Loucy (cell line): ENCODE measurements at regions not wholly inside any gene's neighbourhood (a gene's known extent, or its start where the extent isn't known, plus 50 kb on each side); places are given as distances from the start of the nearest gene placed in this dataset.

Source experiments
- H2AFZ ChIP-seq: fragments of 200-600 bp; sonication (generic); 2 replicates; pipeline ENCODE4 v1.6.0; 2016; ENCODE audit warnings: antibody characterized with exemption, mild to moderate bottlenecking, low read length, moderate library complexity
- H3F3A ChIP-seq: fragments of 200-600 bp; 2 replicates; pipeline ENCODE4 v1.6.0; 2016; ENCODE audit warnings: antibody characterized with exemption, low read depth, mild to moderate bottlenecking
- H3K27me3 ChIP-seq: fragments of 200-600 bp; sonication (generic); 2 replicates; pipeline ENCODE4 v1.6.1; 2014; ENCODE audit warnings: low read length, mild to moderate bottlenecking; ENCODE audit not compliant: insufficient read depth, poor library complexity, severe bottlenecking
- H3K36me3 ChIP-seq: fragments of 200-600 bp; sonication (generic); 2 replicates; pipeline ENCODE4 v1.6.1; 2016; ENCODE audit warnings: low read length; ENCODE audit not compliant: insufficient read depth
- H3K4me1 ChIP-seq: fragments of 200-600 bp; sonication (generic); 2 replicates; pipeline ENCODE4 v1.5.1; 2014; ENCODE audit warnings: low read length, mild to moderate bottlenecking; ENCODE audit not compliant: insufficient read depth, poor library complexity, severe bottlenecking
- H3K4me2 ChIP-seq: fragments of 200-600 bp; sonication (generic); 2 replicates; pipeline ENCODE4 v1.6.0; 2014; ENCODE audit warnings: antibody characterized with exemption, low read length, low read depth, mild to moderate bottlenecking; ENCODE audit not compliant: poor library complexity, severe bottlenecking
- H3K4me3 ChIP-seq: fragments of 200-600 bp; sonication (generic); 2 replicates; pipeline ENCODE4 v1.5.1; 2014; ENCODE audit warnings: low read length, mild to moderate bottlenecking, mixed read lengths; ENCODE audit not compliant: poor library complexity, severe bottlenecking
- H3K79me2 ChIP-seq: fragments of 200-600 bp; sonication (generic); 2 replicates; pipeline ENCODE4 v1.6.1; 2014; ENCODE audit warnings: low read length; ENCODE audit not compliant: insufficient read depth
- H3K9ac ChIP-seq: fragments of 200-600 bp; sonication (generic); 2 replicates; pipeline ENCODE4 v1.6.0; 2014; ENCODE audit warnings: mild to moderate bottlenecking, low read depth, low read length, moderate library complexity; ENCODE audit not compliant: poor library complexity, severe bottlenecking
- H3K9me2 ChIP-seq: fragments of 200-600 bp; sonication (generic); replicated peaks from 2 replicates; pipeline ENCODE4 v1.6.1; 2016; ENCODE audit warnings: low read depth, low read length, mixed read lengths
- H3K9me3 ChIP-seq: fragments of 200-600 bp; sonication (generic); 2 replicates; pipeline ENCODE4 v1.6.1; 2014; ENCODE audit warnings: mild to moderate bottlenecking, antibody characterized with exemption, low read length, low read depth; ENCODE audit not compliant: insufficient read depth
- H4K20me1 ChIP-seq: fragments of 200-600 bp; sonication (generic); 2 replicates; pipeline ENCODE4 v1.6.0; 2014; ENCODE audit warnings: antibody characterized with exemption, low read length, mild to moderate bottlenecking; ENCODE audit not compliant: insufficient read depth, poor library complexity, severe bottlenecking
- CTCF ChIP-seq: fragments of 200-600 bp; sonication (generic); conservative IDR thresholded peaks from 2 replicates; pipeline ENCODE4 v1.5.1; 2014; ENCODE audit warnings: mild to moderate bottlenecking, antibody characterized with exemption, low read length
- EZH2phosphoT487 ChIP-seq: fragments of 200-600 bp; IDR thresholded peaks from 2 replicates; pipeline ENCODE4 v1.6.1; 2018; ENCODE audit warnings: antibody characterized with exemption, mild to moderate bottlenecking, moderate library complexity, borderline replicate concordance

GRCh38 chr11:33569333-33569732, 131.3 kb downstream of the C11orf91 start:
- H3K9me3 ChIP-seq, result no peaks in the 10 kb centered on the region; the same call in 1 of the 2 replicates
- no peaks in the 10 kb centered on the region for H3K4me1 ChIP-seq
- H2AFZ ChIP-seq, result no peak overlapping the region
- H3K79me2 ChIP-seq, result no peaks in the 10 kb centered on the region
- no peaks in the 10 kb centered on the region for H3K9me2 ChIP-seq
- no peak overlapping the region for H3K4me3 ChIP-seq
- TF ChIP-seq CTCF, result no peak
- no peak for TF ChIP-seq EZH2phosphoT487
- H3K9ac ChIP-seq, result no peak overlapping the region
- H3F3A ChIP-seq, result no peaks in the 10 kb centered on the region
- H3K4me2 ChIP-seq, result no peak overlapping the region
- no peaks in the 10 kb centered on the region for H3K27me3 ChIP-seq
- H3K36me3 ChIP-seq, result no peaks in the 10 kb centered on the region
- H4K20me1 ChIP-seq, result no peaks in the 10 kb centered on the region

- Histone ChIP-seq H3K9ac (no peak overlapping the region), H3K9me3 (no peaks in the 10 kb centered on the region), H3K4me3 (no peak overlapping the region), H3K4me2 (no peak overlapping the region), H4K20me1 (no peaks in the 10 kb centered on the region), H3K79me2 (no peaks in the 10 kb centered on the region), H2AFZ (no peak overlapping the region), H3K36me3 (no peaks in the 10 kb centered on the region), H3F3A (no peaks in the 10 kb centered on the region), H3K9me2 (no peaks in the 10 kb centered on the region), H3K27me3 (no peaks in the 10 kb centered on the region), H3K4me1 (no peaks in the 10 kb centered on the region)
- no peak for TF ChIP-seq CTCF
- no peak for TF ChIP-seq EZH2phosphoT487
Measured at GRCh38 chr11:33567004-33567403, 133.6 kb downstream of the C11orf91 start.

GRCh38 chr11:33564856-33565453, 135.7 kb downstream of the C11orf91 start:
- no peak for TF ChIP-seq EZH2phosphoT487
- TF ChIP-seq CTCF, result no peak
- Histone ChIP-seq H3K27me3 (no peaks in the 10 kb centered on the region), H3K9ac (no peak overlapping the region), H3K9me3 (no peaks in the 10 kb centered on the region), H3K4me1 (no peaks in the 10 kb centered on the region), H3K79me2 (no peaks in the 10 kb centered on the region), H3K36me3 (no peaks in the 10 kb centered on the region), H2AFZ (no peak overlapping the region), H3K4me2 (no peak overlapping the region), H3K9me2 (no peaks in the 10 kb centered on the region), H4K20me1 (no peaks in the 10 kb centered on the region), H3K4me3 (no peak overlapping the region), H3F3A (no peaks in the 10 kb centered on the region)
